Neural progenitor cell (in vitro differentiated cells): ENCODE measurements at regions not wholly inside any gene's neighbourhood (a gene's known extent, or its start where the extent isn't known, plus 50 kb on each side); places are given as distances from the start of the nearest gene placed in this dataset.

Source experiments
- EZH2 ChIP-seq: fragments of 200-600 bp; sonication (generic); IDR thresholded peaks from 2 replicates; pipeline ENCODE4 v1.6.1; 2017; ENCODE audit warnings: antibody characterized with exemption, mild to moderate bottlenecking, moderate library complexity
- TF ChIP-seq, protein P1 (sequence below): fragments of 200-600 bp; sonication (generic); IDR thresholded peaks from 2 replicates; pipeline ENCODE4 v1.5.1; 2017; ENCODE audit warnings: antibody characterized with exemption, mild to moderate bottlenecking

DNA sequence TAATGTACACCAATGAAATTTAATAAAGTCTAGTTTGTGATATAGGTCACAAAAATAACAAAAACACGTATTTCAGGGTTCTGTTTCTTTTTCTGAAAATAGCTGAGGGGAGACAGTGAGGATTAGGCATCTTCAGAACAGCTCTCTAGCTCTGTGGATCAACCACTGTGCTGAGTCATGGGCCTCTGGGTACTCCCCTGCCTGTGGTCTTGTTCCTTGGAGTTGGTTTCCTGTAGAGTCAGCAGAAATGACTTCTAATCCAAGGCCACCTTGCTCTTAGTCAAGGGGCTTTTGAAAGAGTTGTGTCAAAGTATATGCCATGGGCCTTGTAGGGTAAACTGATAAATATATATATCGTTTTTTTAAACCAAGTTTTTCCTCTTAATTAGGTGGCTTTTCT, 141.8 kb upstream of the ZRANB2 start:
- TF ChIP-seq, protein P1, sequence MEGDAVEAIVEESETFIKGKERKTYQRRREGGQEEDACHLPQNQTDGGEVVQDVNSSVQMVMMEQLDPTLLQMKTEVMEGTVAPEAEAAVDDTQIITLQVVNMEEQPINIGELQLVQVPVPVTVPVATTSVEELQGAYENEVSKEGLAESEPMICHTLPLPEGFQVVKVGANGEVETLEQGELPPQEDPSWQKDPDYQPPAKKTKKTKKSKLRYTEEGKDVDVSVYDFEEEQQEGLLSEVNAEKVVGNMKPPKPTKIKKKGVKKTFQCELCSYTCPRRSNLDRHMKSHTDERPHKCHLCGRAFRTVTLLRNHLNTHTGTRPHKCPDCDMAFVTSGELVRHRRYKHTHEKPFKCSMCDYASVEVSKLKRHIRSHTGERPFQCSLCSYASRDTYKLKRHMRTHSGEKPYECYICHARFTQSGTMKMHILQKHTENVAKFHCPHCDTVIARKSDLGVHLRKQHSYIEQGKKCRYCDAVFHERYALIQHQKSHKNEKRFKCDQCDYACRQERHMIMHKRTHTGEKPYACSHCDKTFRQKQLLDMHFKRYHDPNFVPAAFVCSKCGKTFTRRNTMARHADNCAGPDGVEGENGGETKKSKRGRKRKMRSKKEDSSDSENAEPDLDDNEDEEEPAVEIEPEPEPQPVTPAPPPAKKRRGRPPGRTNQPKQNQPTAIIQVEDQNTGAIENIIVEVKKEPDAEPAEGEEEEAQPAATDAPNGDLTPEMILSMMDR = no peak
- no peak for TF ChIP-seq EZH2
